Gastroesophageal sphincter (tissue), 4 donors: ENCODE measurements at regions not wholly inside any gene's neighbourhood (a gene's known extent, or its start where the extent isn't known, plus 50 kb on each side); places are given as distances from the start of the nearest gene placed in this dataset.

Experiments used
- ATAC-seq: fragments of 150-250 bp; one replicate; pipeline ENCODE4 v1.9.1; 2016; ENCODE audit warnings: mild to moderate bottlenecking, moderate library complexity
- H3K27ac ChIP-seq, 4 donors: fragments of 200-600 bp; sonication (generic) in 3 of 4; 1 replicate in 3 of 4; 2 replicates in 1 of 4; pipeline ENCODE4 v1.5.1; 2016 to 2019
- H3K27me3 ChIP-seq: fragments of 200-600 bp; sonication (generic); one replicate; pipeline ENCODE4 v1.5.1; 2019
- H3K36me3 ChIP-seq, 2 donors: fragments of 200-600 bp; sonication (generic); one replicate each; pipeline ENCODE4 v1.5.1; 2019; ENCODE audit warnings: control low read depth in 1 of 2
- H3K4me1 ChIP-seq, 3 donors: fragments of 200-600 bp; sonication (generic); 1 replicate in 2 of 3; 2 replicates in 1 of 3; pipeline ENCODE4 v1.5.1; 2016 to 2019; ENCODE audit warnings: control low read depth in 2 of 3
- H3K4me3 ChIP-seq, 2 donors: fragments of 200-600 bp; sonication (generic); one replicate each; pipeline ENCODE4 v1.5.1; 2019; ENCODE audit warnings: mild to moderate bottlenecking in 1 of 2, moderate library complexity in 1 of 2
- H3K9me3 ChIP-seq, 3 donors: fragments of 200-600 bp; sonication (generic); one replicate each; pipeline ENCODE4 v1.5.1; 2017 to 2019; ENCODE audit warnings: control low read depth in 2 of 3
- EP300 ChIP-seq: sonication (generic); formaldehyde crosslinking; IDR thresholded peaks from one replicate; pipeline ENCODE4 v1.6.1; 2017; ENCODE audit warnings: antibody characterized with exemption, mild to moderate bottlenecking
- POLR2A ChIP-seq, 2 donors: fragments of 450-650 bp; IDR thresholded peaks; one replicate each; pipeline ENCODE4 v1.6.1; 2017; ENCODE audit warnings: antibody characterized with exemption in 2 of 2, mild to moderate bottlenecking in 2 of 2, moderate library complexity in 1 of 2
- POLR2AphosphoS5 ChIP-seq: sonication (generic); formaldehyde crosslinking; IDR thresholded peaks from one replicate; pipeline ENCODE4 v1.6.1; 2017; ENCODE audit warnings: antibody characterized with exemption
- WGBS, 2 donors: methylation state at CpG; one replicate each; pipeline ENCODE4 v1.1.5; 2018; ENCODE audit warnings: low coverage in 1 of 2; 5-methylcytosine and 5-hydroxymethylcytosine counted together
- TF ChIP-seq, protein P1 (sequence below), 4 experiments: fragments of 200-600 bp in 2 of 4; fragments of 450-650 bp in 2 of 4; sonication (generic) in 1 of 4; IDR thresholded peaks; one replicate each; pipeline ENCODE4 v1.5.1; 2017 to 2019; ENCODE audit warnings: antibody characterized with exemption in 4 of 4, mild to moderate bottlenecking in 2 of 4, moderate library complexity in 2 of 4

DNA sequence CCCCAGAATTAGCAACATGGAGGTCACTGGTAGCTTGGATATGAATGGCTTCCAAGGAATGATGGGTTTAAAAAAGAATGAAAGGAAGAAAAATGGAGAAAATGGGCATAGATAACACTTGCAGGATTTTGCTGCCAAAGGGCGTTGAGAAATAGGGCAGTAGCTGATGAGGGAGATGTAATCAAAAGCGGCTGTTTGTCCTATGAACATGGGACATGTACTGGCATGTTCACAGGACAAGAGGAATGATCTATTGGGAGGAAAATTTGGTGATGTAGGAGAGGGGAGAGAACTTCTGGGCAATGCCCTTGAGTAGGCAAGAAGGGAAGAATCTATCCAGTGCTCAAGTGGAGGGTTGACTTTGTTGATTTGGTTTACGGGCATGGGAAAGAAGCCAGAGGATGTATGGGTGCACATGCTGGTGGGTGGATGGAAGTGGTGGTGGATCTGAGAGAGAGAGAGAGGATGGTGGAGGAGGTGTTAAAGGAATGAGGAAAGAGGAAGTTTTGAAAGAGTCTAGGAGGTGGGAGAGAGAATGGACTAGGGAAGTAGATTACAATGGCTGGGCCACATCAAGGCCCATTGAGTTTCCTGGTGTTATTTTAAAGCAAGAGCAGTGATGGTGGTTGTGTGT is 115.1 kb upstream of the MVB12B start:
- peaks cover 0 to 28% (median 0%) of the 10 kb centered on the region in 3 donors for H3K9me3 ChIP-seq
- no peak for TF ChIP-seq POLR2A (IDR thresholded peaks at IDR 0.05)
- TF ChIP-seq, protein P1, sequence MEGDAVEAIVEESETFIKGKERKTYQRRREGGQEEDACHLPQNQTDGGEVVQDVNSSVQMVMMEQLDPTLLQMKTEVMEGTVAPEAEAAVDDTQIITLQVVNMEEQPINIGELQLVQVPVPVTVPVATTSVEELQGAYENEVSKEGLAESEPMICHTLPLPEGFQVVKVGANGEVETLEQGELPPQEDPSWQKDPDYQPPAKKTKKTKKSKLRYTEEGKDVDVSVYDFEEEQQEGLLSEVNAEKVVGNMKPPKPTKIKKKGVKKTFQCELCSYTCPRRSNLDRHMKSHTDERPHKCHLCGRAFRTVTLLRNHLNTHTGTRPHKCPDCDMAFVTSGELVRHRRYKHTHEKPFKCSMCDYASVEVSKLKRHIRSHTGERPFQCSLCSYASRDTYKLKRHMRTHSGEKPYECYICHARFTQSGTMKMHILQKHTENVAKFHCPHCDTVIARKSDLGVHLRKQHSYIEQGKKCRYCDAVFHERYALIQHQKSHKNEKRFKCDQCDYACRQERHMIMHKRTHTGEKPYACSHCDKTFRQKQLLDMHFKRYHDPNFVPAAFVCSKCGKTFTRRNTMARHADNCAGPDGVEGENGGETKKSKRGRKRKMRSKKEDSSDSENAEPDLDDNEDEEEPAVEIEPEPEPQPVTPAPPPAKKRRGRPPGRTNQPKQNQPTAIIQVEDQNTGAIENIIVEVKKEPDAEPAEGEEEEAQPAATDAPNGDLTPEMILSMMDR (IDR thresholded peaks at IDR 0.05) = no peak
- TF ChIP-seq EP300 = no peak
- TF ChIP-seq POLR2AphosphoS5 = no peak
- H3K27ac ChIP-seq = no peak overlapping the region
- H3K36me3 ChIP-seq = no peaks in the 10 kb centered on the region
- H3K4me1 ChIP-seq = no peaks in the 10 kb centered on the region
- no peak overlapping the region for H3K4me3 ChIP-seq
- ATAC-seq = no peak
- peaks cover 10% of the 10 kb centered on the region for H3K27me3 ChIP-seq
- 86 to 90% methylated on average over 3 of the region's 3 CpGs for WGBS, 2 donors

DNA sequence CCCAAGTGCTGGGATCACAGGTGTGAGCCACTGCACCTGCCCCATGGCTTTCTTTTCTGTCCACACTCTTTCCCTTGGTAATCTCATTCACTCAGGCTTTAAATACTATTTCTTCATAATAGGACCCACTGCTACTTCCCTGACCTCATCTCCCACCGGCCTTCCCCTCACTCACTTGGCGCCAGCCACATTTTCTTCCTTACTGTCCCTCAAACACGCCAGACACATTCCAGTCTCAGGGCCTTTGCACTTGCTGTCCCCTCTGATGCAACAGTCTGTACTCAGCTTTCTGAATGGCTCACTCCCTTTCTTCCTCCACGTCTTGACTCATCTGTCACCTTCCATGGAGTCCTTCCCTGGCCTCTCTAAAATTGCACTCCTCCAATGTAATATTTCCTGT is 111.1 kb upstream of the MVB12B start:
- TF ChIP-seq, protein P1 (IDR thresholded peaks at IDR 0.05) = no peak
- TF ChIP-seq POLR2AphosphoS5 = no peak
- TF ChIP-seq POLR2A (IDR thresholded peaks at IDR 0.05) = no peak
- no peak for TF ChIP-seq EP300
- no peak overlapping the region for H3K27ac ChIP-seq
- no peak for ATAC-seq
- H3K4me3 ChIP-seq = no peak overlapping the region
- peaks cover 0 to 30% (median 0%) of the 10 kb centered on the region in 3 donors for H3K9me3 ChIP-seq
- WGBS, 2 donors = 76 to 95% methylated on average over 4 of the region's 4 CpGs
- peaks cover 17% of the 10 kb centered on the region for H3K27me3 ChIP-seq
- H3K36me3 ChIP-seq = no peaks in the 10 kb centered on the region
- no peaks in the 10 kb centered on the region for H3K4me1 ChIP-seq

DNA sequence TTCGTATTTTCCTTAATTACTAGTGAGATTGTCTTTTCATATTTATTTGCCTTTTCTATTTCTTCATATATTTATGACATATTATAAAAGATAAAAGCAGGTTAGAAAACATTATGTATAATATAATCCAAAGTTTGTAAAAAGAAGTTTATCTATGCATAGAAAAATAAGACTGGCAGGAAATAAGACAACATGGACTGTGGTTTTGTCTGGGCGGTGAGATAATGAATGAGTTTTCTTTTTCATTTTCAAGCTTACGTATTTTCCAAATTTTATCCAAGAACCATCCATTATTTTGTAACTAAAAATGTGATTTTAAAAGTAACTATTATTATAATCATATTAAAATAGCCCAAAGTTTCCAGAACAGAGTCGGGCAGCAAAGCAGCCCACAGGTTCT is 109.8 kb upstream of the MVB12B start:
- TF ChIP-seq POLR2A (IDR thresholded peaks at IDR 0.05) (no peak), POLR2AphosphoS5 (no peak), EP300 (no peak)
- TF ChIP-seq, protein P1 (IDR thresholded peaks at IDR 0.05) = no peak
- H3K27me3 ChIP-seq = peaks cover 23% of the 10 kb centered on the region

DNA sequence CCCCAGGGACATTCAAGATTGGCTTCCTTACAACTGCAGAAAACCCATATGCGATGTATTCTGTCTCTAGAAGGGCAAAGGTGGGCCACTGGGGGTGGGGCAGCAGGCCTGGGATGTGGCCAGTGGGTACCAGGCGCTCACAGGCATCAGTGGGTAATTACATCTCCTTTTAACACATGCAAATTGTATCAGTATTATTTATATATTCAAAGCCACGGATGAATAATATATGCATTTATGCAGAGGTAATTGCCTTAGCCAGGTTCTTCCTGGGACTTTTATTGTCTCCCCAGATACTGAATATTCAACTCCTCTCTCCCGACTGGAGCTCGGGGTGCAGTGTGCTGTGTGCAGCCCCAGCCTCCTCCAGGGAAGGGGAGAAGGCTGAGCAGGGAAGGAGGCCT is 109.4 kb upstream of the MVB12B start:
- WGBS, 2 donors = 75 to 76% methylated on average over 3 to 4 of the region's 5 CpGs
- no peaks in the 10 kb centered on the region for H3K36me3 ChIP-seq
- TF ChIP-seq POLR2AphosphoS5 = no peak
- TF ChIP-seq POLR2A (IDR thresholded peaks at IDR 0.05) = no peak
- TF ChIP-seq, protein P1 (IDR thresholded peaks at IDR 0.05) = no peak
- no peak for TF ChIP-seq EP300
- H3K4me3 ChIP-seq = no peak overlapping the region
- no peak for ATAC-seq
- H3K4me1 ChIP-seq = no peaks in the 10 kb centered on the region
- peaks cover 27% of the 10 kb centered on the region for H3K27me3 ChIP-seq
- H3K27ac ChIP-seq = no peak overlapping the region
- peaks cover 0 to 40% (median 0%) of the 10 kb centered on the region in 3 donors for H3K9me3 ChIP-seq

More for the DNA sequence above, 109.8 kb upstream of the MVB12B start:
- Histone ChIP-seq H3K36me3 (no peaks in the 10 kb centered on the region), H3K4me1 (no peaks in the 10 kb centered on the region), H3K9me3 (peaks cover 0 to 40% (median 0%) of the 10 kb centered on the region in 3 donors), H3K27ac (no peak overlapping the region), H3K4me3 (no peak overlapping the region)
- no peak for ATAC-seq
- 71 to 83% methylated on average over 4 of the region's 4 CpGs for WGBS, 2 donors

DNA sequence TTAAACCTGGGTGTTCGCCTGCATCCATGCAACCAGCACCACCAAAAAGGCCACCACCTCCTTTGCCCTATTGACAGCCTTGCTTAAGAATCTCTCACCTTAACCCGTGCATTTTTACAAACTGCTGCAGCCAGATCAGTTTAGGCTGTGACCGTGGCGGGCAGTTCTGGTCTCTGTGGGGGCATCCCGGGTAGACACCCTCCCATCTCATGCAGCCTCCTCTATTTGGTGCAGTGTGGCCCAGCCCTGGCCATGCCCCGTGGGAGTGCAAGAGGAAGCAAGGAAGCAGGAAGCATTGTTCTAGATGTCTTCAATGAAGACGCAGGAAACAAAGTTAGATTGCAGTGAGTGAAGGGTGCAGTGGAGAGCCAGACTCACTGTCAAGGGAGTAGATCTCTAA is 108.8 kb upstream of the MVB12B start:
- H3K36me3 ChIP-seq = no peaks in the 10 kb centered on the region
- TF ChIP-seq EP300 (no peak), POLR2A (IDR thresholded peaks at IDR 0.05) (no peak), POLR2AphosphoS5 (no peak)
- TF ChIP-seq, protein P1 (IDR thresholded peaks at IDR 0.05) = no peak
- peaks cover 0 to 40% (median 0%) of the 10 kb centered on the region in 3 donors for H3K9me3 ChIP-seq
- no peak overlapping the region for H3K4me3 ChIP-seq
- no peak overlapping the region for H3K27ac ChIP-seq
- ATAC-seq = no peak
- no peaks in the 10 kb centered on the region for H3K4me1 ChIP-seq
- WGBS, 2 donors = 33% methylated on average over 1 of the region's 7 CpGs
- H3K27me3 ChIP-seq = peaks cover 33% of the 10 kb centered on the region
